ENCODE measurements at regions not wholly inside any gene's neighbourhood (a gene's known extent, or its start where the extent isn't known, plus 50 kb on each side); places are given as distances from the start of the nearest gene placed in this dataset.
"Not testable (repeated sequence)": the region's sequence is repeated elsewhere in the genome, so short reads cannot be mapped to it uniquely, and the experiment has no call there.

GRCh38 chr1:143651350-143651992, 320.3 kb downstream of the FAM72C start (continued):
- TF ChIP-seq ZNF26 (tag by site-specific recombination; IDR thresholded peaks at IDR 0.05): no peak
- TF ChIP-seq ZNF704 (tag by site-specific recombination; IDR thresholded peaks at IDR 0.05): no peak
- no peak for TF ChIP-seq ZNF138 (tag by site-specific recombination; IDR thresholded peaks at IDR 0.05; ENCODE audit: borderline replicate concordance)
- no peak for TF ChIP-seq EGR2 (tag by site-specific recombination; IDR thresholded peaks at IDR 0.05; ENCODE audit: low read depth)

- POLR2A ChIA-PET; H3K27ac ChIP-seq (ENCODE audit: extremely low read depth, low read depth, low read length); H3K4me1 ChIP-seq (ENCODE audit: control insufficient read depth, insufficient read depth, low read length); H3K4me3 ChIP-seq (ENCODE audit: low read depth, low read length); H3K9me3 ChIP-seq (ENCODE audit: control insufficient read depth, insufficient read depth, low read depth, low read length); H3K36me3 ChIP-seq (ENCODE audit: control insufficient read depth in 2 of 2, insufficient read depth in 1 of 2, low read length in 2 of 2); CTCF ChIA-PET: not testable (repeated sequence)
These were observed 327.8 kb downstream of the FAM72C start for GRCh38 chr1:143644035-143644434.

- no peak overlapping the region for H3K4me3 ChIP-seq (ENCODE audit: low read depth, low read length)
- CTCF ChIA-PET: interaction anchor here (0.6 kb wide), 1 partner anchor 82 kb away, joined by 4 read pairs; no protein-coding TSS in a partner anchor
- TF ChIP-seq ZFP69B (tag by site-specific recombination; IDR thresholded peaks at IDR 0.05): no peak
- TF ChIP-seq ZFP41 (tag by site-specific recombination; IDR thresholded peaks at IDR 0.05; ENCODE audit: borderline replicate concordance): no peak
- no peak for TF ChIP-seq ZNF791 (tag by site-specific recombination; IDR thresholded peaks at IDR 0.05)
- TF ChIP-seq TRIM28 (IDR thresholded peaks at IDR 0.05; ENCODE audit: borderline replicate concordance, low read length): no peak
- no peak for TF ChIP-seq ZEB2 (tag by site-specific recombination; IDR thresholded peaks at IDR 0.05)
- no peak for TF ChIP-seq ZNF514 (tag by site-specific recombination; IDR thresholded peaks at IDR 0.05)
- TF ChIP-seq CTCF (tag by site-specific recombination; IDR thresholded peaks at IDR 0.05): no peak
- no peak for TF ChIP-seq SP3 (tag by site-specific recombination; IDR thresholded peaks at IDR 0.05)
- no peak for TF ChIP-seq SP7 (tag by site-specific recombination; IDR thresholded peaks at IDR 0.05)
- no peak for TF ChIP-seq KLF16 (tag by site-specific recombination; IDR thresholded peaks at IDR 0.05)
- no peak for TF ChIP-seq YY2 (tag by site-specific recombination; IDR thresholded peaks at IDR 0.05)
- TF ChIP-seq ZNF626 (tag by site-specific recombination; IDR thresholded peaks at IDR 0.05): no peak
- no peak for TF ChIP-seq KLF8 (tag by site-specific recombination; IDR thresholded peaks at IDR 0.05)
- TF ChIP-seq ZBTB20 (tag by site-specific recombination; IDR thresholded peaks at IDR 0.05): no peak
- TF ChIP-seq BCL6B (tag by site-specific recombination; IDR thresholded peaks at IDR 0.05): no peak
- TF ChIP-seq ZNF221 (tag by site-specific recombination; IDR thresholded peaks at IDR 0.05; ENCODE audit: borderline replicate concordance): no peak
- TF ChIP-seq ZNF600 (tag by site-specific recombination; IDR thresholded peaks at IDR 0.05): no peak
- H3K27ac ChIP-seq (ENCODE audit: extremely low read depth, low read depth, low read length): no peak overlapping the region
- H3K9me3 ChIP-seq (ENCODE audit: control insufficient read depth, insufficient read depth, low read depth, low read length): no peaks in the 10 kb centered on the region
- POLR2A ChIA-PET: no interaction called here
- H3K36me3 ChIP-seq (ENCODE audit: control insufficient read depth in 2 of 2, insufficient read depth in 1 of 2, low read length in 2 of 2): no peaks in the 10 kb centered on the region
- no peaks in the 10 kb centered on the region for H3K4me1 ChIP-seq (ENCODE audit: control insufficient read depth, insufficient read depth, low read length)
These were observed 328.5 kb downstream of the FAM72C start for GRCh38 chr1:143643148-143643885.
